Fibroblast of skin of left quadriceps (primary cell): ENCODE measurements at regions not wholly inside any gene's neighbourhood (a gene's known extent, or its start where the extent isn't known, plus 50 kb on each side); places are given as distances from the start of the nearest gene placed in this dataset.
"Not testable (repeated sequence)": the region's sequence is repeated elsewhere in the genome, so short reads cannot be mapped to it uniquely, and the experiment has no call there.

Source experiments
- DNase-seq, 2 experiments: peaks; one replicate each; pipeline ENCODE4 v3.0.0-alpha.2; 2013; ENCODE audit warnings: low read depth in 2 of 2

DNA sequence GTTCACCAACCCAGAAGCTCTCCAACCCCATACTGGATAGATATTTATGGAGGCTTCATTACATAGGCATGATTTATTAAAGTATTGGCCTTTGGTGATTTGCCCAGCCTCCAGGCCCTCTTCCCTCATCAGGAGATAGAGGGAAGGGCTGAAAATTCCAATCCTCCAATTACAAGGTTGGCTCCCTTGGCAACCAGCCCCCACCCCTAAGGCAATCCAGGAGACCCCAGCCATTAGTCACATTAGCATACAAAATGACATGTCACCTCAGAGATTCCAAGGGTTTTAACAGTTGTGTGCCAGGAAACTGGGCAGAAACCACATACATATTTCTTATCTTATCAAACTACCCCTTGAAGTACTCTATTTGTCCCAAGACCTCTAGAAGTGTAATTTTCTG, 210.0 kb downstream of the HINT1 start:
- no peak for DNase-seq

DNA sequence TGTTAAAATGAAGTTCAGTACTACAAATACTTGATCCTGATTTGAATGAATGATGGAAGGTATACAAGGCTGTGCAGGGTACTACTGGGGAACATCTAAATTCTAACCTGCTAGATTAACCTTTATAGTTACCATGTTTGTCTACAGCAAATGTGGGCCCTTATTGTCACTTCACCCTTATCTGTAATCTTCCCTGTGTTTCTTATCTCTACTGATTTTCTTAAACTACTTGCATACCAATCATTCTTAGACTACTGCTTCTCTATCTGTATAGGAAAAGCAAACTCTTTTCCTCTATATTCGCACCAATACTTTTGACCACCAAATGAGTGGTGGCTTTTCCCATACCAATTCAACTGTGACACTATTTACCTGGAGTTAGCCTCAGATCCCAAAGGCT, 210.7 kb downstream of the HINT1 start:
- no peak for DNase-seq

DNA sequence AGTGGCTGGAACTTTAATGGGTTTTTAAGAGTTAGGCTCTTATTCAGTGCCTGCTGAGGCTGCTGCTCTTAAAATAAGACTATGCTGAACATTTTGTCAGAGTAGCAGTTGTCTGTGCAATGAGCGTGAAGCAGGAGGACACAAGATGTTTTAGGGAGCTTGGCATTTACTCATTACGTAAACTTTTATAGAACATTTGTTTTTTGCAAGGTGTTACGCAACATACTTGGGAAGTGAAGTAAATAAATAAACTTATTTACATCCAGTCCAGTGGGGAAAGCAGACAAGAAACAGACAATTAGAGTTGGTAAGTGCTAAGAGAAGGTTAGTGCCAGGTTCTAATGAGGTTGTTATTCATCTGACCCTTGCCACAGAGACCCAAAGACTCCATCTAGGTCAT, 226.0 kb downstream of the HINT1 start:
- no peak for DNase-seq

DNA sequence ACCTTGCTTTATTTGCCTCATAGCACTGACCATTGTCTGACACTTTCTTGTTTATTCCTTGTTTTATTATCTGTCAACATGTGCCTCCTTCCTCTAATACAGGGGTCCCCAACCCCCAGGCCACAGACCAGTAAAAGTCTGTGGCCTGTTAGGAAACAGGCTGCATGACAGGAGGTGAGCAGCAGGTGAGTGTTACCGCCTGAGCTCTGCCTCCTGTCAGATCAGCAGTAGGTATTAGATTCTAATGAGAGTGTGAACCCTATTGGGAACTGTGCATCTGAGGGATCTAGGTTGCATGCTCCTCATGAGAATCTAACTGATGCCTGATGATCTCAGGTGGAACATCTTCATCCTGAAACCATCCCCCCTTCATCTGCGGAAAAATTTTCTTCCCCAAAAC, 228.0 kb downstream of the HINT1 start:
- DNase-seq: no peak

DNA sequence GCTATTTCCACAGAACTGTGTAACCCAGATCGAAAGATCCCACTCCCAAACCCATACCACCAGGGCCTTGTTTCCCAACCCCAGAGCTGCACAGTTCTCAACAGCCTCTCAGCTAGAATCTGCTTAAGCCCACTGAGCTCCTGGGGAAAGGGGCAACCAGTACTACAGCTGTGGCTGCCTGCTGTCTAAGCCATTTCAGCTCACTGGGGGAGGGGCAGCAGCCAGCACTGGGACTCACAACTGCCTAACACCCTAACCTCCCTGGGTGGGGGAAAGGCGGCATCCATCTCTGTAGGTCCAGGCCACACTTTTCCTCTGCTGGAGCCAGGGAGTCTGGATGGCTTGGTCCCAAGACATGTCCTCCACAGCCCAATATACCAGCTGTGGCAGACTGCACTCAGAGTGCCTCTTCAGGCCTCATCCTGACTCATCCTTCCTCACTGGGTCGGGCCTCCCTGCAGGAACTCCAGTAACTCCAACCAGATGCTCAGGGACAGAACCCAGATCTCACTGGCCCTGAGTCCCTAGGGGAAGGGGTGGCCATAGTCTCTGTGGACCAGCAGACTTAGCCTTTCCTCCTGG, 241.4 kb downstream of the HINT1 start:
- peak in 1 of 2 experiments; percentile 21 for DNase-seq

DNA sequence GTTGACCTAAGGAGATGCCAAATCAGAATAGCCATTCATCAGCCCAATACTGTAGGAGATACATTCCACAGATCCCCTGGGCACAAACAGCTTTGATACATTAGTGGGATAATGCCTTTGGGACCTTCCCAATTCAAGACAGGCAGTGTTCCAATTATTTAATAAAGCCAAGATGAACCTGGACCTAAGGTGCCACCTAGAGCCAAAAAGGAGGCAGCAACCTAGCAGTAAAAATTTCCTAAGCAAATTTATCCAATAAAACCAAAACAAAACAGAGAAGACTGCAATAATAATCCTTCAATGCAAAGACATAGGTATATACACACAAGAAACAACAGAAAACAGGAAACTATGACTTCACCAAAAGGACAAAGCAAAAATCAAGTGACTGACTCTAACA, 253.0 kb downstream of the HINT1 start:
- DNase-seq: peak in 1 of 2 experiments; percentile 3

DNA sequence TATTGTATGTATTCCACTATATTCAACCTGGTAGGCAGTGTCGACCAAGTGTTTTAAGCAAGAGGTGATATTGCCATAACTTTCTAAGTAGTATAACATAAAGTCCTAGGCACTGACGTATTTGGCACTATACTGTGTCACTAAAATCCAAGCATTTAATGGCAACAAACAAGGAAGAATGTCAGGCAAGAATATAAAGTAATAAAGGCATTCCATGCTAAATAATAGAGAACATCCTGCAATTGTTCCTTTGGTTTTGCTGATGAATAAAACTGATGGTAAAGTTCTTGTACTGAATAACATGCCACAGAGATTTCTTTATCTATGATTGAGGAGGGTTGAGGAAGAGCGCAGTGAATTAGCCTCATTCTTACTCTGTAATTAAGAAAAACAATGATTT, 256.9 kb downstream of the HINT1 start:
- DNase-seq: no peak

DNA sequence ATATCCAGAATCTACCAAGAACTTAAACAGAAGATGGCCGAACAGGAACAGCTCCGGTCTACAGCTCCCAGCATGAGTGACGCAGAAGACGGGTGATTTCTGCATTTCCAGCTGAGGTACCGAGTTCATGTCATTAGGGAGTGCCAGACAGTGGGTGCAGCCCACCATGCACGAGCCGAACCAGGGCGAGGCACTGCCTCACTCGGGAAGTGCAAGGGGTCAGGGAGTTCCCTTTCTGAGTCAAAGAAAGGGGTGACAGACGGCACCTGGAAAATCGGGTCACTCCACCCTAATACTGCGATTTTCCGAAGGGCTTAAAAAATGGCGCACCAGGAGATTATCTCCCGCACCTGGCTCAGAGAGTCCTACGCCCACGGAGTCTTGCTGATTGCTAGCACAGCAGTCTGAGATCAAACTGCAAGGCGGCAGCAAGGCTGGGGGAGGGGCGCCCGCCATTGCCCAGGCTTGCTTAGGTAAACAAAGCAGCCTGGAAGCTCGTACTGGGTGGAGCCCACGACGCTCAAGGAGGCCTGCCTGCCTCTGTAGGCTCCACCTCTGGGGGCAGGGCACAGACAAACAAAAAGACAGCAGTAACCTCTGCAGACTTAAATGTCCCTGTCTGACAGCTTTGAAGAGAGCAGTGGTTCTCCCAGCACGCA, 267.4 kb downstream of the HINT1 start:
- DNase-seq: not testable (repeated sequence)

DNA sequence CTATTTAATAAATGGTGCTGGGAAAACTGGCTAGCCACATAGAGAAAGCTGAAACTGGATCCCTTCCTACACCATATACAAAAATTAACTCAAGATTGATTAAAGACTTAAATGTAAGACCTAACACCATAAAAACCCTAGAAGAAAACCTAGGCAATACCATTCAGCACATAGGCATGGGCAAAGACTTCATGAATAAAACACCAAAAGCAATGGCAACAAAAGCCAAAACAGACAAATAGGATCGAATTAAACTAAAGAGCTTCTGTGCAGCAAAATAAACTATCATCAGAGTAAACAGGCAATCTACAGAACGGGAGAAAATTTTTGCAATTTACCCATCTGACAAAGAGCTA, 267.9 kb downstream of the HINT1 start:
- DNase-seq: not testable (repeated sequence)

DNA sequence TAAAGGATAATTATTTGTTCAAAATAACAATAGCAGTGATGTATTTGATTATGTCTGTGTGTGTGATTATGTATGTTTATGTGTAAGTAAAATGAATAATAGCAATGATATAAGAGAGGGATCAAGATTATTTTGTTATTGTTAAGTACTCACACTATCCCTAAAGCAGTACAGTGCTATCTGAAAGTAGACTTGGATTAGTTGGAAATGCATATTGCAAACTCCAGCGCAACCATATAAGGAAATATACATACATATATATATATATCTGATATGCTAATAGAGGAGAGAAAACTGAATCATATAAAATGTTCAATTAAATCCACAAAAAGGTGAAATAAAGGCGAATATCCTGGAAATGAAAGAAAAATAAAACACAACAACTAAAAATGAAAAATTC, 268.4 kb downstream of the HINT1 start:
- no peak for DNase-seq

DNA sequence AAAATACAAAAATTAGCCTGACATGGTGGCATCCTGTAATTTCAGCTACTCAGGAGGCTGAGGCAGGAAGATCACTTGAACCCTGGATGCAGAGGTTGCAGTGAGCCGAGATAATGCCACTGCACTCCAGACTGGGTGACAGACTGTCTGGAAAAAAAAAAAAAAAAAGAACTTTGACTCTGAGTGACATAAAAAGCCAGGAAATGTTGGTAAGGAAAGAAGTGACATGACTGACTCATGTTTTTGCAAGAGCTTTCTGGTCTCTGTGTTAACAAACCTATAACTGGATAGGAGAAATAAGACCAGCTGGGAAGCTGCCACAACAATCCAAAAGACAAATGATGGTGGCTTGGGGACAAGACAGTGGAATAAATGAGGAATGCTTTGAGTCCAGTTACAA, 272.1 kb downstream of the HINT1 start:
- DNase-seq: no peak

DNA sequence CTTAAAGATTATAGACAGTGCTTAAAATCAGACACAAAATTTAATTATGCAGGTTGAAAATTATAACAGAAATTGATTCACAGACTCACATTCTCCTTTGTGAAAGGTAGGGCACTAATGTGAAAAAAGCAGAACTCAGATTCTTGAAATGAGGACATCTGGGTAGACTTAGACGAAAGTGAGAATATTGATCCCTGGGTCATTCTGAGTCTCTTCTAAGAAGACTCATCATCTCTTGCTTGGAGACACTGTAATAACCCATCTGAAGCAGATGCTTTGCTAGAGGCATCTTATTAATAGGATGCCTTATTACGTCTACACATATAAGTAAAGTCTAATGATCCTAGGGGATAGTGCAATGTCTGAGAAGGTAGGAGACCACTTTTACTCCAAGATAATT, 274.4 kb downstream of the HINT1 start:
- no peak for DNase-seq

DNA sequence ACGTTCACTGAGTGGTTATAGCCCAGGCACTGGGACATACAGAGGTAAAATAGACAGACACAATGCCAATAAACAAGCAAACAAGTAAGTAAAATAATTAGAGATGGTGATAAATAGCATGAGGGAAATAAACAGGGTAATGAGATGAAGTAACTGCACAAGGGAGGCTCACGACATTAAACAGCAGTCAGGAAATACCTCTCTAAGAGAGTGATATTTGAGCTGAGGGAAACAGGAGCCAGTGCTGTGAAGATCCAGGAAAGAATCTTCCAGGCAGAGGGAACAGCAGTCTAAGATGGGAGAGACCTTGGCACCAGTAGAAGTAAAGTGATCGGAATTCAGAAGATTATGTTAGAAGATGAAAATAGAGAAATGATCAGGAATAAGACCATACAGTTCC, 279.4 kb downstream of the HINT1 start:
- DNase-seq: no peak

DNA sequence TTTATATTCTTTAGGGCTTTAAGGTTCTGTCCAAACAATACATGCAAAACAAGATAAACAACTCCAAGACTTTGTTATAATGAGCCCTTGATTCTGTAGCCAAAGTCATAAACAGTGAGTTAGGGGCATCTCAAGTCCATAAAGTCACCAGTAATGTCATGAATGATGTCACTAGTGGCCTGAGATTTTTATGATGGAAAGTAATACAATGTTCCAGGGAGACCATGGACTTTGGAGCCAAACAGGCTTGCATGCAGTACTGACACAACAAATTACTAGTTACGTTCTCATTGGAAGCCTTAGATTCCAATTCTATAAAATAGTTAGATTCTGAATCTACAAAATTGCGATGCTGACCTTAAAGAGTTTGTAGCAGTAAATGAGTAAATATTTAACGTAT, 280.0 kb downstream of the HINT1 start:
- no peak for DNase-seq

DNA sequence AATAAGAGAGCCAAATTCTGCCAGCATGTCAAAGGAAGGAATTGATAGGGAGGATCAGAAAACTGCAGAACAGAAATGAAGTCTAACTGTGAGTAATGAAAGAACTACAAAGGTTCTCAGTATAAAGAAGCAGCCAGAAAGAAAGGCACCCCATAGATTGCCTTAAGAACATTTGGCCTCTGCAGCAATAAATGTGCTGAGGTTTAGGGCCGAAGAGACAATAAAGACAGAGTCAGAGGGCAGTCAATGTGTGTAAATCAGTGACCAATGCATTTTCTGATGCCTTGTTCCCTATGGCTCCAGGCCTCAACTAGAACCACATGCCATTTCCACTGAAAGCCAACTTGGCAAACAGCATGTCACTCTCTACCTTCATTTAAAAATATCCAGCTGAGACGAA, 281.0 kb downstream of the HINT1 start:
- DNase-seq: no peak

DNA sequence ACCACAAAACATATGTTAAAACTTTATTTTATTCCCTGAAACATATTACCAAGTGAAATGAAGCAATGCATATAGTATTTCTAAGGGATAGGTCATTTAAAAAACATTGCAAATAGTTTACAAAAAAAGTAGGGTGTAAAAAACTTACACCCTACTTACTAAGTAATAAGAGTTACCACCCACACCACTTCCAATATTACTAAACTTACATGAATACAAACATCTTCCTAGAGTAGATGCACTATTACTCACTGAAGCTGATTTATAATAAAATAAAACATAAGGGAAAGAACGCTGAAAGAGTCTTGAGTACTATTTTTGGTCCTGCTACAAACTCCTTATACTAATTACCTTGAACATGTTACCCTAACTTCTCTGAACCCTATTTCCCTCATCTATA, 289.4 kb downstream of the HINT1 start:
- DNase-seq: no peak

DNA sequence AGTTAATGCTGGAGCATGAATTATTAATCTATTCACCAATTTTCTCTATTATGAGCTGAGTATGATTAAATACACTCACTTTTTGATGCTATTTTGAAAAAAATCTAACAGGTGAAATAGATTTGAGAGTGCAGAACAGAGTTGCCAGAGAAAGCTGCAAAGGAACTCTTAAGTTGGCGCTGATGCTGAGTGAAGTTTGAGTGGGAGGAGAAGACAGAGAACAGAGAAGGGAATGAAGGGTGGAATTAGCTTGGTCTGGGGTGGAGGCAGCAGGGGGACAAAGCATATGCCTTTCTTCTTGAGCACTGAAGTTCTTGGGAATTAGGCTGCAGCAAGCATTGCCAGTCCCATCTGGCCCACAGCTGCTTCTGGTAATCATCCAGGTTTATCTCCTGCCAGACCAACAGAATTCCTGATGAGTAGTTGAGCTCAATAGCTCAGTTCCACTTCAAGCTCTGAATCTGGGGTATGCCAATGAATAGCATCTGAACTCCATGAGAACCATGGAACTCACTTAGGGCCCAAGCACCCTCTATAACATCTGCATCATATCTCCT, 290.1 kb downstream of the HINT1 start:
- DNase-seq: peak; percentile 53 to 64

DNA sequence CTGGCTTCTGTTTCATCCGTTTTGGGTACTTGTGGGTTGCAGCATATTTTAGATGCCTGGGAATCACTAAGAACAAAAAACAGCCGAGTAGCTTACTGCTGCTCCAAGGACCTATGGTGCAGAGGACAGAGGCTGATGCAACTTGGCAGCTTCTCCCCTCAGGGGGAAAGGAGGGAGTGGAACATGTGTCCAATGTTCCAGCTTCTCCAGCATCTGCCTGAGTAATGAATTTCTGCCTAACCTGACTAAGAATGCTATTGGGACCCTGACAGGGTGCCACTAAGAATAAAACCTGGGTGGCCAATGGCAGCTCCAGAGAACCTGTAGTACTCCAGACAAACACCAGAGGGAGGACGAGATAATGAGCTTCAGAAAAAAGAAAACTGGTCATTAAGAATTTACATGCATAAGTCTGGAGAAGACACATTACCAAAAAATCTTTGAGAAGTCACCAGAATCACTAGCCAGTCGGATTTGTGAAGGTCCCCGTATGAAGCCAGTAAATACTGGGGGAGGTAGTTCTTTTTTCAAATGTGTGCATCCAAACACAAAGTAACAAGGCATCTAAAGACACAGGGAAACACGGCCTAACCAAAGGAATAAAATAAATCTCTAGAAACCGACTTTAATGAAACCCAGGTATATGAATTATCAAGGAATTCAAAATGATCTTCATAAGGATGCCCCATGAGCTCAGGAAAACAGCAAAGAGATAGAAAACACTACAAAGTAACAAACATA, 293.5 kb downstream of the HINT1 start:
- peak; percentile 80 to 82 for DNase-seq

DNA sequence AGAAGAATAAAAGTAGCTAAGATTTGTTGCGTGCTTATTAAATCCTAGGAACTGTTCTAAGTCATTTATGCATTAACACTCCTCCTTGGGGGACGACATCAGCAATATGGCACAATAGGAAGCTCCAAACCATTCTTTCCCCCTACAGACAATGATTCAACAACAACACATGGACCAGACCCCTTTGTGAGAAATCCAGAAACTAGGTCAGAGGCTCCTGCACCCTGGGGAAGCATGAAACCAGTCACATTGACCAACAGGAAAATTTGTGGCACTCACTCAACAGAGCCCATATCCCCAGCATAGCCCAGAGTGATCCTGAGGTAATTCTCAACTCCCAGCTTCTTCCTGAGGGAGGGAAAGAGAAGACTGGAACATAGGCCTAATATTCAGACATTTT, 294.4 kb downstream of the HINT1 start:
- no peak for DNase-seq

DNA sequence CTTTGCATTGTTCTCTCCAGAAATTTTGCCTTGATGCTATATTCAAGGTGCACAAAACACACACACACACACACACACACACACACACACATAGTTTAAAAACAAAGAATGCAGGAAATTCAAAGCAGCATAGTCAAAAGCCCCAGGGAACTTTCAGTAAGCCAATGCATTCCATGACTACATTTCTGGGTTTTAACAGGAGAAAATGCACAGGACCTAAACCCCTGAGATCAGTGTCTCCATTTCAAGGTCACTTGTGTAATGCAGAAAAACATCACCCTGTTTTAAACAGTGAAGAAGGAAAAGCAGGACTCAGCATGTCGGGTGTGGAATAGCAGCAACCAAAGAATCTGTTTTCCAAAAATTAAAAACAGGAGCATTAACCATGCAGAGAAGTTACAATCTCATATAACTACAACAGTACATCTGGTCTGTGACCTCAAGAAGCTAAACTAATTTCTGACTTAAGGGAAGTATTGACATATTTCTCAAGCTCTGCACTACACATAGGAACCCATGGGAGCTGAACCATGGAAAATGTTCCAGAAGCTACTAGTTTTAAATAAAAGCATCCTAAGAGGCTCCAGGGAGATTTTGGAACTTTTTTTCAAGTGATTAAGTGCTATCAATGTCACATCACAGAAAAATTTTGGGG, 296.7 kb downstream of the HINT1 start:
- peak; percentile 87 to 88 for DNase-seq

DNA sequence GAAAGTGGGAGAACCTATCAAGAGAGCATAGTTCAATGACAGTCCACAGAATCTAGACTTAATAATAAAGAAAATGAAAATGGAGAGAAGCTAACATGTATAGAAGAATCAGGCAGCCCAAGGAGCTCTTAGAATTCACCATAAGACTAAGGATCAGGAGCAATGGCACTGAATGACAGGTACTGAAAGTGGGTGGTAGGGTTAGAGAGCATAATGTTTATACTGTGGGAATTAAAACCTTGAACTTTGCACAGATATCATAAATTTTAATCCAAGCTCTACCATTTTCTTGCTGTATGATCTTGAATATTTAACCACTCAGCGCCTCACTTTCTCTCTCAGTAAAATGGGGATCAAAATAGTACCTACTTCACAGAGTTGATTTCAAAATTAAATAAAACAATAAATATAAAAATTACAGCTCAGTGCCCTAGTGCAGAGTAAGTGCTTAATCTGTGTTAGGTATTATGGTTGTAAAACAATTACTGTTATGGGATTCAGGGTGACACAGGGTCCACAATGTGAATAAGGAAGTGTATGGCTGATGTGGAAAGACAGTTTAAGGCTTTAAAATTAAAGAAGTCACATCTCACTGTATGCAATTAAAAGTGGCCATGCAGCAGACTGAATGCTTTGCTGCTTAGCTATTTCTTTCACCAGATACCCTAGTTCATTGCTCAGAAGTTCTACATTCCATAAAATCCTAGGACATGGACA, 319.8 kb downstream of the HINT1 start:
- DNase-seq: no peak
